HEK293 (cell line): ENCODE measurements at regions not wholly inside any gene's neighbourhood (a gene's known extent, or its start where the extent isn't known, plus 50 kb on each side); places are given as distances from the start of the nearest gene placed in this dataset.

Source experiments
- CTCF ChIA-PET: fragments of 350-600 bp; formaldehyde crosslinking; extraction: SDS; loops from one replicate; lab custom pipeline; 2021; ENCODE audit warnings: antibody characterized with exemption; lab: Yijun Ruan, JAX
- POLR2A ChIA-PET: fragments of 300-600 bp; formaldehyde crosslinking; extraction: SDS; loops from one replicate; lab custom pipeline; 2020; ENCODE audit warnings: antibody characterized with exemption, inconsistent platforms; lab: Yijun Ruan, JAX
- H3K27ac ChIP-seq: fragments of 200-500 bp; sonication (Bioruptor generic); 2 replicates; pipeline ENCODE4 v1.5.1; 2014; ENCODE audit warnings: low read depth, low read length, control low read depth, inconsistent platforms; ENCODE audit errors: extremely low read depth
- H3K36me3 ChIP-seq, 2 experiments: fragments of 200-500 bp in 1 of 2; sonication (Bioruptor generic) in 1 of 2; 1 replicate in 1 of 2; 2 replicates in 1 of 2; pipeline ENCODE4 v1.5.1; 2014 to 2017; ENCODE audit warnings: inconsistent platforms in 2 of 2, low read length in 2 of 2; ENCODE audit not compliant: control insufficient read depth in 2 of 2, insufficient read depth in 1 of 2
- H3K4me1 ChIP-seq: fragments of 200-500 bp; sonication (Bioruptor generic); 2 replicates; pipeline ENCODE4 v1.5.1; 2014; ENCODE audit warnings: mild to moderate bottlenecking, low read length, inconsistent platforms; ENCODE audit not compliant: control insufficient read depth, insufficient read depth
- H3K4me3 ChIP-seq: 2 replicates; pipeline ENCODE4 v1.5.1; 2011; ENCODE audit warnings: low read depth, mild to moderate bottlenecking, control low read depth, low read length, moderate library complexity
- H3K9me3 ChIP-seq: fragments of 200-500 bp; sonication (Bioruptor generic); 2 replicates; pipeline ENCODE4 v1.5.1; 2014; ENCODE audit warnings: low read depth, low read length, inconsistent platforms; ENCODE audit not compliant: control insufficient read depth, insufficient read depth
- ATF2 ChIP-seq: fragments of 450-650 bp; formaldehyde crosslinking; IDR thresholded peaks from 2 replicates; pipeline ENCODE4 v1.5.1; 2016; ENCODE audit warnings: missing biosample characterization, missing genetic modification characterization, low read depth
- ELK4 ChIP-seq: IDR thresholded peaks from 2 replicates; pipeline ENCODE4 v1.6.1; 2011; ENCODE audit warnings: mild to moderate bottlenecking, low read depth, low read length, borderline replicate concordance
- OVOL3 ChIP-seq: fragments of 450-650 bp; formaldehyde crosslinking; IDR thresholded peaks from 2 replicates; pipeline ENCODE4 v1.5.1; 2016; ENCODE audit warnings: missing biosample characterization, missing genetic modification characterization
- WT1 ChIP-seq: fragments of 450-650 bp; formaldehyde crosslinking; IDR thresholded peaks from 2 replicates; pipeline ENCODE4 v1.5.1; 2016; ENCODE audit warnings: missing biosample characterization, missing genetic modification characterization
- ZFP69B ChIP-seq: fragments of 450-650 bp; formaldehyde crosslinking; IDR thresholded peaks from 2 replicates; pipeline ENCODE4 v1.5.1; 2016; ENCODE audit warnings: missing biosample characterization, missing genetic modification characterization
- ZNF112 ChIP-seq: fragments of 450-650 bp; formaldehyde crosslinking; IDR thresholded peaks from 2 replicates; pipeline ENCODE4 v1.5.0; 2017; ENCODE audit warnings: missing biosample characterization, missing genetic modification characterization
- ZNF174 ChIP-seq: fragments of 450-650 bp; formaldehyde crosslinking; IDR thresholded peaks from 2 replicates; pipeline ENCODE4 v1.5.0; 2017; ENCODE audit warnings: missing biosample characterization, mild to moderate bottlenecking, missing genetic modification characterization
- ZNF18 ChIP-seq: fragments of 450-650 bp; formaldehyde crosslinking; IDR thresholded peaks from 2 replicates; pipeline ENCODE4 v1.5.1; 2016; ENCODE audit warnings: missing biosample characterization, missing genetic modification characterization
- ZNF202 ChIP-seq: fragments of 450-650 bp; formaldehyde crosslinking; IDR thresholded peaks from 2 replicates; pipeline ENCODE4 v1.5.1; 2016; ENCODE audit warnings: missing biosample characterization, missing genetic modification characterization, borderline replicate concordance
- ZNF24 ChIP-seq: fragments of 450-650 bp; formaldehyde crosslinking; IDR thresholded peaks from 2 replicates; pipeline ENCODE4 v1.5.1; 2016; ENCODE audit warnings: missing biosample characterization, missing genetic modification characterization
- ZNF48 ChIP-seq: fragments of 450-650 bp; formaldehyde crosslinking; IDR thresholded peaks from 2 replicates; pipeline ENCODE4 v1.5.1; 2016; ENCODE audit warnings: missing biosample characterization, missing genetic modification characterization
- ZNF555 ChIP-seq: fragments of 450-650 bp; formaldehyde crosslinking; conservative IDR thresholded peaks from 2 replicates; pipeline ENCODE4 v1.5.1; 2017; ENCODE audit warnings: missing biosample characterization, mild to moderate bottlenecking, missing genetic modification characterization, inconsistent platforms
- ZNF560 ChIP-seq: fragments of 450-650 bp; formaldehyde crosslinking; IDR thresholded peaks from 2 replicates; pipeline ENCODE4 v1.5.1; 2017; ENCODE audit warnings: missing biosample characterization, missing genetic modification characterization, borderline replicate concordance
- ZNF571 ChIP-seq: fragments of 450-650 bp; formaldehyde crosslinking; IDR thresholded peaks from 2 replicates; pipeline ENCODE4 v1.5.0; 2017; ENCODE audit warnings: missing biosample characterization, missing genetic modification characterization
- ZNF585B ChIP-seq: fragments of 450-650 bp; formaldehyde crosslinking; IDR thresholded peaks from 2 replicates; pipeline ENCODE4 v1.5.1; 2016; ENCODE audit warnings: missing biosample characterization, missing genetic modification characterization
- ZNF621 ChIP-seq: fragments of 450-650 bp; formaldehyde crosslinking; IDR thresholded peaks from 2 replicates; pipeline ENCODE4 v1.5.1; 2017; ENCODE audit warnings: missing biosample characterization, missing genetic modification characterization
- ZNF670 ChIP-seq: fragments of 450-650 bp; formaldehyde crosslinking; IDR thresholded peaks from 2 replicates; pipeline ENCODE4 v1.5.1; 2016; ENCODE audit warnings: missing biosample characterization, missing genetic modification characterization, low read depth
- ZNF704 ChIP-seq: fragments of 450-650 bp; formaldehyde crosslinking; IDR thresholded peaks from 2 replicates; pipeline ENCODE4 v1.5.1; 2016; ENCODE audit warnings: missing biosample characterization, missing genetic modification characterization
- ZNF785 ChIP-seq: fragments of 450-650 bp; formaldehyde crosslinking; IDR thresholded peaks from 2 replicates; pipeline ENCODE4 v1.5.1; 2016; ENCODE audit warnings: missing biosample characterization, missing genetic modification characterization
- ZNF837 ChIP-seq: fragments of 450-650 bp; formaldehyde crosslinking; IDR thresholded peaks from 2 replicates; pipeline ENCODE4 v1.5.1; 2016; ENCODE audit warnings: missing biosample characterization, missing genetic modification characterization
- ZNF843 ChIP-seq: fragments of 450-650 bp; formaldehyde crosslinking; IDR thresholded peaks from 2 replicates; pipeline ENCODE4 v1.5.1; 2016; ENCODE audit warnings: missing biosample characterization, missing genetic modification characterization
- ZSCAN16 ChIP-seq: fragments of 450-650 bp; formaldehyde crosslinking; IDR thresholded peaks from 2 replicates; pipeline ENCODE4 v1.5.1; 2016; ENCODE audit warnings: missing biosample characterization, missing genetic modification characterization

- TF ChIP-seq ZNF174 (tag by site-specific recombination) (no peak), ZNF843 (tag by site-specific recombination) (no peak), ZNF48 (tag by site-specific recombination) (no peak), ZNF202 (tag by site-specific recombination) (no peak), ZFP69B (tag by site-specific recombination) (no peak), ZNF704 (tag by site-specific recombination) (no peak), ZNF670 (tag by site-specific recombination) (no peak), OVOL3 (tag by site-specific recombination) (no peak), ZNF560 (tag by site-specific recombination) (no peak), ZNF571 (tag by site-specific recombination) (no peak)
- ChIA-PET POLR2A (no interaction called here), CTCF (no interaction called here)
- H3K27ac ChIP-seq: no peak overlapping the region
- no peaks in the 10 kb centered on the region for H3K9me3 ChIP-seq
- H3K36me3 ChIP-seq: no peaks in the 10 kb centered on the region
- no peak overlapping the region for H3K4me3 ChIP-seq
- no peaks in the 10 kb centered on the region for H3K4me1 ChIP-seq
These were observed 107.2 kb upstream of the DYNLRB2 start for GRCh38 chr16:80433623-80434022.

GRCh38 chr16:80427795-80428194 is 113.0 kb upstream of the DYNLRB2 start:
- POLR2A ChIA-PET: no interaction called here

More at GRCh38 chr16:80427795-80428194, 113.0 kb upstream of the DYNLRB2 start:
- CTCF ChIA-PET: no interaction called here
- H3K4me1 ChIP-seq: no peaks in the 10 kb centered on the region
- no peak overlapping the region for H3K4me3 ChIP-seq
- no peak overlapping the region for H3K27ac ChIP-seq
- H3K9me3 ChIP-seq: no peaks in the 10 kb centered on the region
- TF ChIP-seq ZNF837 (tag by site-specific recombination) (no peak), WT1 (tag by site-specific recombination) (no peak), ZNF24 (tag by site-specific recombination) (no peak), ZNF585B (tag by site-specific recombination) (no peak), ZNF621 (no peak), ZNF18 (no peak), ZNF785 (tag by site-specific recombination) (no peak), ELK4 (no peak), ZSCAN16 (tag by site-specific recombination) (no peak), ATF2 (tag by site-specific recombination) (no peak), ZNF112 (tag by site-specific recombination) (no peak), ZNF555 (tag by site-specific recombination) (no peak)
- no peaks in the 10 kb centered on the region for H3K36me3 ChIP-seq
